ENCODE measurements at regions not wholly inside any gene's neighbourhood (a gene's known extent, or its start where the extent isn't known, plus 50 kb on each side); places are given as distances from the start of the nearest gene placed in this dataset.

GRCh38 chr5:163342306-163342705 lies 95.1 kb upstream of the CCNG1 start:
- no peak for TF ChIP-seq L3MBTL2 (conservative IDR thresholded peaks at IDR 0.05)
- TF ChIP-seq NFRKB (IDR thresholded peaks at IDR 0.05) = no peak
- TF ChIP-seq HDGF (IDR thresholded peaks at IDR 0.05; ENCODE audit: borderline replicate concordance) = no peak
- no peak for TF ChIP-seq ELF4 (IDR thresholded peaks at IDR 0.05)
- TF ChIP-seq CTBP1 (IDR thresholded peaks at IDR 0.05; ENCODE audit: borderline replicate concordance) = no peak
- TF ChIP-seq BHLHE40 (IDR thresholded peaks at IDR 0.05; ENCODE audit: borderline replicate concordance) = no peak
- no peak for TF ChIP-seq FOXA1 (IDR thresholded peaks at IDR 0.05)
- no peak for TF ChIP-seq SP1 (IDR thresholded peaks at IDR 0.05)
- TF ChIP-seq FOXM1 (IDR thresholded peaks at IDR 0.05; ENCODE audit: borderline replicate concordance) = no peak
- TF ChIP-seq SUZ12 (IDR thresholded peaks at IDR 0.05) = no peak
- TF ChIP-seq PKNOX1 (IDR thresholded peaks at IDR 0.05) = no peak
- TF ChIP-seq TARDBP (IDR thresholded peaks at IDR 0.05) = no peak
- TF ChIP-seq FOXK2 (IDR thresholded peaks at IDR 0.05) = no peak

Data from HEK293T (cell line).